ENCODE measurements at regions not wholly inside any gene's neighbourhood (a gene's known extent, or its start where the extent isn't known, plus 50 kb on each side); places are given as distances from the start of the nearest gene placed in this dataset.

GRCh38 chr6:98587555-98587954 is 246.8 kb upstream of the POU3F2 start:
- in situ Hi-C loops (cut with MboI; ENCODE audit: low pct_unique_long_range_greater_than_20kb, low sequenced_read_pairs, unreplicated experiment), result no loop called here
- no peak for DNase-seq (ENCODE audit: low spot score)

GRCh38 chr6:98589536-98589935 is 244.8 kb upstream of the POU3F2 start:
- DNase-seq (ENCODE audit: low spot score), result no peak
- TF ChIP-seq CTCF (IDR thresholded peaks at IDR 0.05; ENCODE audit: extremely low read depth, insufficient read depth, missing control alignments), result no peak
- in situ Hi-C loops (cut with MboI; ENCODE audit: low pct_unique_long_range_greater_than_20kb, low sequenced_read_pairs, unreplicated experiment), result no loop called here

More at GRCh38 chr6:98587555-98587954, 246.8 kb upstream of the POU3F2 start:
- TF ChIP-seq CTCF (IDR thresholded peaks at IDR 0.05; ENCODE audit: extremely low read depth, insufficient read depth, missing control alignments), result no peak

DNA sequence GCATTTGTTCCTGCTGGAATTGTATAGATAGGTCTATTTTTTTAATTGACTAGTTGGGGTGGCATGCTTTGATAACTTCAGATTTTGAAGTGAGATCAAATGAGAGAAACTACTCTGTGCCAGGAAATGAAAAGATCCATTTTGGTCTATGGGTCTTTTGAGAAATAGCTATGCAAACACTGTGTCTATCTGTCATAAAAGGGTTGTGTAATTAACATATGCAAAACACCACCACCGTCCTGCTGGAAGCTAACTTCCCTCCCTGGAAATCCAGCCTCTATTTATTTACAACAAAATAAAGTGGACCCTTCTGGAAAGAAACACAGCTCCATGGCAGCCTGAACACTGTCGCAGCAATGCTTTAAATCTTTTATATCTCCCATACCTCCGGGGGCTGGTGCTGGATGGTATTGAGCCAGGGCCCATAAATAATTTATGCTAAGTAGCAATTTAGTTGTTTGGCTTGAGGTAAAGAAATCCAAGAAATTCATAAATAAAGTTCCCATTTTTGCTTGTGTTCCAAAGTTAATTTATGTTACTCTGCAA is 244.2 kb upstream of the POU3F2 start:
- in situ Hi-C loops (cut with MboI; ENCODE audit: low pct_unique_long_range_greater_than_20kb, low sequenced_read_pairs, unreplicated experiment), result no loop called here
- DNase-seq (ENCODE audit: low spot score), result no peak
- TF ChIP-seq CTCF (IDR thresholded peaks at IDR 0.05; ENCODE audit: extremely low read depth, insufficient read depth, missing control alignments), result no peak

DNA sequence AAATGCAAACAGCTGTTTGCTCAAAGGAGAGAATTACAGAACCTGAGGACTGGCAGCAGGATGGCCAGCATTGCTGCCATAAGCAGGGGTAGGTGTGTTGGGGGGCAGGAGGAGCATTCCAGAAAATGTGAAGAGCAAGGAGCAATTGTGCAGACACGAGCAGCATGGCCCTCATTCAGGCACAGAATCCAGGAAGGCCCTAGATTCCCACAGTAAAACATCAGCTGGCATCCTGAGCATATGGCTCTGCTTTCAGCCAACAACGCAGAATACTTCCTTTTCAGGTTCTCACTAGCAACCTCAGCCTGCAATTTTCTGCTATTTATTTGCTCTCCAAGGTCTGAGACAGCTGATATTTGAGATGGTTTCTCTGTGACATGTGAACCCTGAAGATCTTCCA is 243.4 kb upstream of the POU3F2 start:
- TF ChIP-seq CTCF (IDR thresholded peaks at IDR 0.05; ENCODE audit: extremely low read depth, insufficient read depth, missing control alignments), result no peak
- no peak for DNase-seq (ENCODE audit: low spot score)
- in situ Hi-C loops (cut with MboI; ENCODE audit: low pct_unique_long_range_greater_than_20kb, low sequenced_read_pairs, unreplicated experiment), result no loop called here

DNA sequence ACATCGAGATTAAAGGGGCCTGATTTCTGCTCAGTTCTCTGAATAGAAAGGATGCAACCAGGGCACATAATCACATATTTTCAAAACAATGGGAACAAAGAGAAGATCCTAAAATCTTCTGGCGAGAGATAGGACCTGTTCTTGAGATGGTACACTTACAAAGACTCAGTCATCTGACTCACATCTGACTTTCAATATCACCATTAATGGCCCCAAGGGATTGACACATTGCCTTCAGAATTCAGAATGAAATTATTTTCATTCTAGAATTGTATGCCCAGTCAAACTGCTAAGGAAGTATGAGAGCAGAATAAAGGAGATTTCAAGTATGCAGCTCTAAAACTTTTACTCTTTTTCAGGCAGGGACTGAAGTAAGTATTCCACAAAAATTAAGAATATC is 240.7 kb upstream of the POU3F2 start:
- in situ Hi-C loops (cut with MboI; ENCODE audit: low pct_unique_long_range_greater_than_20kb, low sequenced_read_pairs, unreplicated experiment), result no loop called here
- TF ChIP-seq CTCF (IDR thresholded peaks at IDR 0.05; ENCODE audit: extremely low read depth, insufficient read depth, missing control alignments), result no peak
- no peak for DNase-seq (ENCODE audit: low spot score)

DNA sequence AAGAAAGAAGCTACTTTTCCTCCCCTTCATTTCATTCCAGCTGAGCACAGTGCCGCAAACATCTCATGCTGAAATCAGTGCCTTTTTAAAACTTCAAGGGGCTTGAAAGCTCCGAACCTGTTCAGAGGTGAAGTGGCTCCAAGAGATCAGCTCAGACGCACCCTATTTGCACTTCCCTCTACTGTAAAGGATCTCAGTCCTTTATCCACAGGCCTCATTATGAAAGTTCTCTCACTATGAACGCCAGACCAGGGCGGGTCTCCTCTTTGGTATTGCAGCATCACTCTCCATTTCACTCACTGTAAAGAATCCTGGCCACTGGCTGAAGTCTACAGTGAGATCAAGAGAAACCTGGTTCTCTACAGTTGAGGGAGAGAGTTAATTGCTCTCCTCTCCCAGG is 232.7 kb upstream of the POU3F2 start:
- in situ Hi-C loops (cut with MboI; ENCODE audit: low pct_unique_long_range_greater_than_20kb, low sequenced_read_pairs, unreplicated experiment), result no loop called here
- DNase-seq (ENCODE audit: low spot score), result no peak
- no peak for TF ChIP-seq CTCF (IDR thresholded peaks at IDR 0.05; ENCODE audit: extremely low read depth, insufficient read depth, missing control alignments)

- TF ChIP-seq CTCF (IDR thresholded peaks at IDR 0.05; ENCODE audit: extremely low read depth, insufficient read depth, missing control alignments), result no peak
- DNase-seq (ENCODE audit: low spot score), result no peak
- in situ Hi-C loops (cut with MboI; ENCODE audit: low pct_unique_long_range_greater_than_20kb, low sequenced_read_pairs, unreplicated experiment), result no loop called here
These were observed 228.7 kb upstream of the POU3F2 start for GRCh38 chr6:98605705-98606104.

Measured in GM13977 (cell line).